ENCODE measurements at regions not wholly inside any gene's neighbourhood (a gene's known extent, or its start where the extent isn't known, plus 50 kb on each side); places are given as distances from the start of the nearest gene placed in this dataset.

DNA sequence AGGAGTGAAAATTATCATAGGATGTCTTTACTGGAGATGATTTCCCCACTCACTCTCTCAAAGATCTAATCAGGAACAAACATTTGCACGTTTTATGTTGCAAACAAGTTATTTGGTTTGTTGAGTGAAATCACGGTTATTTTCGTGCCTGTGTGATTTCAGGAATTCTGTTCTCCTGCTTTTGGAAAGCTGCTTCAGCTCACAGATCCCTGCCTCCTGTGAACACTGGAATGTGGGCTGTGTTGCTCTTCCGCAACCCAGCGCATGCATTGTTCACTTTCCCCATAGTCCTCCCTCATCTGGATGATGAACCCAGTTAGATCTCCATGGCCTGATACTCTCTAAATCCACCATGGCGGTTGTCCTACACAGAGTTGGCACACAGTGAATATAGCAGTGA is 91.0 kb downstream of the PLEKHG1 start:
- H3F3A ChIP-seq (replicated peaks; ENCODE audit: low read depth), result no peaks in the 10 kb centered on the region
- H3K4me1 ChIP-seq (ENCODE audit: insufficient read depth), result no peaks in the 10 kb centered on the region
- no peak overlapping the region for H3K4me3 Mint-ChIP-seq
- no peaks in the 10 kb centered on the region for H3K9me2 ChIP-seq (ENCODE audit: insufficient read depth)
- no peak for ATAC-seq
- H3K27me3 ChIP-seq (ENCODE audit: insufficient read depth), result no peaks in the 10 kb centered on the region
- H3K4me1 Mint-ChIP-seq, result peaks cover 5% of the 10 kb centered on the region; the same call in 2 of the 3 replicates
- H3K36me3 Mint-ChIP-seq (ENCODE audit: low read depth), result no peaks in the 10 kb centered on the region
- H3K27ac Mint-ChIP-seq, result no peak overlapping the region
- DNase-seq (ENCODE audit: low spot score), result no peak
- H4K20me1 ChIP-seq (replicated peaks; ENCODE audit: insufficient read depth), result no peaks in the 10 kb centered on the region
- no peak overlapping the region for H2AFZ ChIP-seq
- no peaks in the 10 kb centered on the region for H3K27me3 Mint-ChIP-seq (ENCODE audit: insufficient read depth, low read depth, poor library complexity)
- no peaks in the 10 kb centered on the region for H3K79me2 ChIP-seq (replicated peaks; ENCODE audit: insufficient read depth)
- no peak overlapping the region for H3K4me2 ChIP-seq
- H3K27ac ChIP-seq (ENCODE audit: low read depth), result no peak overlapping the region
- no peaks in the 10 kb centered on the region for H3K36me3 ChIP-seq (ENCODE audit: insufficient read depth)
- H3K9me3 Mint-ChIP-seq, result no peaks in the 10 kb centered on the region
- H3K4me3 ChIP-seq, result no peak overlapping the region
- TF ChIP-seq EZH2phosphoT487 (IDR thresholded peaks at IDR 0.05; ENCODE audit: unreplicated experiment), result no peak

DNA sequence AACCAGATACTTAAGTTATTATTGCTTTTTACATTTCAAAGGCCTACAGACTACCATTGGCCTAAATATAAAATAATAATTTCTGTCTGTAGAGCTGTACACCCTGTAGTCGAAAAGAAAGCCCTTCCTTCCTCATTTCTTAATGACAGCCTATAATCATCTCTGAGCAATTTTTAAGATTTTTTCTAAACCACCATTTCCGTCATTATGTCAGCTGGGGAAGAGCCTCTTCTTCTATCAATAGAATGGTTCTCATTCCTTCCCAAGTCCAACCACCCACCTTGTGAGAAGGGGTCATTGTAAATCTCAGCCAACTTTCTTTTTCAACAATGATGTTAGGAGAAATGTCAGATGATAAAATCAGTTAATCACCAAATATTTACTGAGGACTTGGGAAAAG is 91.8 kb downstream of the PLEKHG1 start:
- H3K4me1 Mint-ChIP-seq, result peaks cover 3% of the 10 kb centered on the region; the same call in 2 of the 3 replicates
- Histone ChIP-seq H3K79me2 (replicated peaks; ENCODE audit: insufficient read depth) (no peaks in the 10 kb centered on the region), H4K20me1 (replicated peaks; ENCODE audit: insufficient read depth) (no peaks in the 10 kb centered on the region), H3F3A (replicated peaks; ENCODE audit: low read depth) (no peaks in the 10 kb centered on the region), H3K36me3 (ENCODE audit: insufficient read depth) (no peaks in the 10 kb centered on the region), H3K4me1 (ENCODE audit: insufficient read depth) (no peaks in the 10 kb centered on the region), H3K9me2 (ENCODE audit: insufficient read depth) (no peaks in the 10 kb centered on the region), H3K4me2 (no peak overlapping the region), H3K27ac (ENCODE audit: low read depth) (no peak overlapping the region), H3K27me3 (ENCODE audit: insufficient read depth) (no peaks in the 10 kb centered on the region), H2AFZ (no peak overlapping the region), H3K4me3 (no peak overlapping the region)
- H3K4me3 Mint-ChIP-seq, result no peak overlapping the region
- H3K27ac Mint-ChIP-seq, result no peak overlapping the region
- H3K27me3 Mint-ChIP-seq (ENCODE audit: insufficient read depth, low read depth, poor library complexity), result no peaks in the 10 kb centered on the region
- H3K36me3 Mint-ChIP-seq (ENCODE audit: low read depth), result no peaks in the 10 kb centered on the region
- DNase-seq (ENCODE audit: low spot score), result no peak
- ATAC-seq, result no peak
- TF ChIP-seq ZNF114 (CRISPR knock-in tag; IDR thresholded peaks at IDR 0.05) (no peak), ZNF331 (CRISPR knock-in tag; IDR thresholded peaks at IDR 0.05; ENCODE audit: low read depth) (no peak), POLR2AphosphoS5 (IDR thresholded peaks at IDR 0.05; ENCODE audit: low read depth) (no peak), NANOG (IDR thresholded peaks at IDR 0.05; ENCODE audit: borderline replicate concordance) (no peak), JUNB (IDR thresholded peaks at IDR 0.05; ENCODE audit: unreplicated experiment) (no peak), CREB1 (CRISPR knock-in tag; IDR thresholded peaks at IDR 0.05; ENCODE audit: low read depth) (no peak), STAT1 (IDR thresholded peaks at IDR 0.05; ENCODE audit: unreplicated experiment) (no peak), EZH2phosphoT487 (IDR thresholded peaks at IDR 0.05; ENCODE audit: unreplicated experiment) (no peak), CTCF (conservative IDR thresholded peaks at IDR 0.05; ENCODE audit: low read depth in 2 of 2) (no peak), EZH2 (IDR thresholded peaks at IDR 0.05; ENCODE audit: low read depth, unreplicated experiment) (no peak)
- TF ChIP-seq, protein P1, sequence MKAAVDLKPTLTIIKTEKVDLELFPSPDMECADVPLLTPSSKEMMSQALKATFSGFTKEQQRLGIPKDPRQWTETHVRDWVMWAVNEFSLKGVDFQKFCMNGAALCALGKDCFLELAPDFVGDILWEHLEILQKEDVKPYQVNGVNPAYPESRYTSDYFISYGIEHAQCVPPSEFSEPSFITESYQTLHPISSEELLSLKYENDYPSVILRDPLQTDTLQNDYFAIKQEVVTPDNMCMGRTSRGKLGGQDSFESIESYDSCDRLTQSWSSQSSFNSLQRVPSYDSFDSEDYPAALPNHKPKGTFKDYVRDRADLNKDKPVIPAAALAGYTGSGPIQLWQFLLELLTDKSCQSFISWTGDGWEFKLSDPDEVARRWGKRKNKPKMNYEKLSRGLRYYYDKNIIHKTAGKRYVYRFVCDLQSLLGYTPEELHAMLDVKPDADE (IDR thresholded peaks at IDR 0.05), result no peak
- TF ChIP-seq, protein P2, sequence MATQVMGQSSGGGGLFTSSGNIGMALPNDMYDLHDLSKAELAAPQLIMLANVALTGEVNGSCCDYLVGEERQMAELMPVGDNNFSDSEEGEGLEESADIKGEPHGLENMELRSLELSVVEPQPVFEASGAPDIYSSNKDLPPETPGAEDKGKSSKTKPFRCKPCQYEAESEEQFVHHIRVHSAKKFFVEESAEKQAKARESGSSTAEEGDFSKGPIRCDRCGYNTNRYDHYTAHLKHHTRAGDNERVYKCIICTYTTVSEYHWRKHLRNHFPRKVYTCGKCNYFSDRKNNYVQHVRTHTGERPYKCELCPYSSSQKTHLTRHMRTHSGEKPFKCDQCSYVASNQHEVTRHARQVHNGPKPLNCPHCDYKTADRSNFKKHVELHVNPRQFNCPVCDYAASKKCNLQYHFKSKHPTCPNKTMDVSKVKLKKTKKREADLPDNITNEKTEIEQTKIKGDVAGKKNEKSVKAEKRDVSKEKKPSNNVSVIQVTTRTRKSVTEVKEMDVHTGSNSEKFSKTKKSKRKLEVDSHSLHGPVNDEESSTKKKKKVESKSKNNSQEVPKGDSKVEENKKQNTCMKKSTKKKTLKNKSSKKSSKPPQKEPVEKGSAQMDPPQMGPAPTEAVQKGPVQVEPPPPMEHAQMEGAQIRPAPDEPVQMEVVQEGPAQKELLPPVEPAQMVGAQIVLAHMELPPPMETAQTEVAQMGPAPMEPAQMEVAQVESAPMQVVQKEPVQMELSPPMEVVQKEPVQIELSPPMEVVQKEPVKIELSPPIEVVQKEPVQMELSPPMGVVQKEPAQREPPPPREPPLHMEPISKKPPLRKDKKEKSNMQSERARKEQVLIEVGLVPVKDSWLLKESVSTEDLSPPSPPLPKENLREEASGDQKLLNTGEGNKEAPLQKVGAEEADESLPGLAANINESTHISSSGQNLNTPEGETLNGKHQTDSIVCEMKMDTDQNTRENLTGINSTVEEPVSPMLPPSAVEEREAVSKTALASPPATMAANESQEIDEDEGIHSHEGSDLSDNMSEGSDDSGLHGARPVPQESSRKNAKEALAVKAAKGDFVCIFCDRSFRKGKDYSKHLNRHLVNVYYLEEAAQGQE (IDR thresholded peaks at IDR 0.05; ENCODE audit: unreplicated experiment), result no peak
- no peaks in the 10 kb centered on the region for H3K9me3 Mint-ChIP-seq
